K562 (cell line): ENCODE measurements at regions not wholly inside any gene's neighbourhood (a gene's known extent, or its start where the extent isn't known, plus 50 kb on each side); places are given as distances from the start of the nearest gene placed in this dataset.

Experiments
- ATAC-seq: fragments of 200-7000 bp; cut with Tn5 transposase; 3 replicates; pipeline ENCODE4 v1.9.1; 2020; ENCODE audit warnings: moderate library complexity
- BruUV-seq: library from RNA; stranded (reverse); fragments of 400-500 nt; replicated peaks from 2 replicates; lab custom pipeline; 2021; lab: Mats Ljungman, UMichigan
- CTCF ChIA-PET: fragments of 300-600 bp; formaldehyde crosslinking; extraction: SDS; loops from one replicate; lab custom pipeline; 2021; ENCODE audit warnings: low intra/inter-chr PET ratio; lab: Yijun Ruan, JAX
- POLR2A ChIA-PET: fragments of 300-600, 350-650 bp; sonication (Branson Sonifier 250); formaldehyde crosslinking; extraction: SDS; loops from one replicate; lab custom pipeline; 2021; ENCODE audit warnings: antibody characterized with exemption, inconsistent platforms; lab: Yijun Ruan, JAX
- DNase-seq, 4 experiments: peaks; one replicate each; pipeline versions ENCODE4 v3.0.0 to v3.0.0-alpha.2; 2011 to 2018; ENCODE audit warnings: low spot score in 3 of 4, mixed read lengths in 3 of 4; ENCODE audit errors: extremely low read depth in 1 of 4
- FAIRE-seq: peaks from 2 replicates; lab custom pipeline; 2011; peaks lifted over from hg19 to GRCh38; lab: Jason Lieb, UNC
- H2AFZ ChIP-seq: 2 replicates; pipeline ENCODE4 v1.6.0; 2011; ENCODE audit warnings: low read depth, low read length, control low read depth, inconsistent platforms
- H3K27ac ChIP-seq: fragments of 200-600 bp; 3 replicates; pipeline ENCODE4 v1.8.0; 2011; ENCODE audit warnings: low read depth, mild to moderate bottlenecking, control low read depth, inconsistent platforms, low read length, moderate library complexity, mixed read lengths; ENCODE audit errors: extremely low read depth
- H3K27me3 ChIP-seq, 2 experiments: fragments of 300-600 bp in 1 of 2; 2 replicates in 1 of 2; 3 replicates in 1 of 2; pipeline versions ENCODE4 v1.6.0 to v1.8.0; 2011; ENCODE audit warnings: inconsistent platforms in 2 of 2, low read length in 2 of 2, mild to moderate bottlenecking in 1 of 2, mixed read lengths in 1 of 2, moderate library complexity in 1 of 2; ENCODE audit not compliant: control insufficient read depth in 2 of 2, insufficient read depth in 2 of 2
- H3K36me3 ChIP-seq: fragments of 300-600 bp; 3 replicates; pipeline ENCODE4 v1.8.0; 2011; ENCODE audit warnings: mild to moderate bottlenecking, low read length, inconsistent platforms; ENCODE audit not compliant: control insufficient read depth, insufficient read depth
- H3K4me1 ChIP-seq, 2 experiments: fragments of 200-600 bp in 1 of 2; replicated peaks in 1 of 2; 2 replicates in 1 of 2; 3 replicates in 1 of 2; pipeline versions ENCODE4 v1.5.1 to v1.8.0; 2011; ENCODE audit warnings: inconsistent platforms in 2 of 2, low read length in 2 of 2, mild to moderate bottlenecking in 1 of 2, mixed read lengths in 1 of 2, moderate library complexity in 1 of 2; ENCODE audit not compliant: control insufficient read depth in 2 of 2, insufficient read depth in 2 of 2
- H3K4me2 ChIP-seq: 2 replicates; pipeline ENCODE4 v1.6.1; 2011; ENCODE audit warnings: low read length, control low read depth, inconsistent platforms, mixed read lengths; ENCODE audit not compliant: insufficient read depth
- H3K4me3 ChIP-seq: fragments of 200-600 bp; sonication (generic), shearing (Covaris generic); 2 replicates; pipeline ENCODE4 v1.5.1; 2016; ENCODE audit warnings: control low read depth, inconsistent platforms
- H3K79me2 ChIP-seq: fragments of 200-600 bp; 3 replicates; pipeline ENCODE4 v1.8.0; 2011; ENCODE audit warnings: low read length, inconsistent platforms; ENCODE audit not compliant: control insufficient read depth, insufficient read depth
- H3K9ac ChIP-seq, 2 experiments: 2 replicates each; pipeline versions ENCODE4 v1.6.0 to v1.6.1; 2011; ENCODE audit warnings: low read depth in 2 of 2, low read length in 2 of 2, control low read depth in 1 of 2, inconsistent platforms in 1 of 2, mild to moderate bottlenecking in 1 of 2, mixed read lengths in 1 of 2; ENCODE audit not compliant: insufficient read depth in 1 of 2
- H3K9me1 ChIP-seq: one replicate; pipeline ENCODE4 v1.6.0; 2011; ENCODE audit warnings: inconsistent platforms, mild to moderate bottlenecking, low read length, moderate library complexity; ENCODE audit not compliant: control insufficient read depth, insufficient read depth
- H3K9me3 ChIP-seq: replicated peaks from 2 replicates; pipeline ENCODE4 v1.5.1; 2011; ENCODE audit warnings: low read depth, low read length, inconsistent platforms; ENCODE audit not compliant: control insufficient read depth, insufficient read depth
- H4K20me1 ChIP-seq: replicated peaks from 2 replicates; pipeline ENCODE4 v1.6.1; 2011; ENCODE audit warnings: low read length, inconsistent platforms, mixed read lengths; ENCODE audit not compliant: control insufficient read depth, insufficient read depth
- ARNT ChIP-seq, 2 experiments: fragments of 450-650 bp; IDR thresholded peaks; 2 replicates each; pipeline ENCODE4 v1.6.1; 2016; ENCODE audit warnings: mild to moderate bottlenecking in 1 of 2
- DACH1 ChIP-seq: fragments of 450-650 bp; IDR thresholded peaks from 2 replicates; pipeline ENCODE4 v1.6.1; 2018; ENCODE audit not compliant: partially characterized antibody
- FOS ChIP-seq: IDR thresholded peaks from 3 replicates; pipeline ENCODE4 v1.6.1; 2011; ENCODE audit not compliant: insufficient read length; ENCODE audit errors: extremely low read depth
- FOXK1 ChIP-seq: sonication (generic); formaldehyde crosslinking; IDR thresholded peaks from 2 replicates; pipeline ENCODE4 v1.8.0; 2022; ENCODE audit warnings: missing genetic modification reagents, mild to moderate bottlenecking, borderline replicate concordance
- MED1 ChIP-seq: sonication (generic); formaldehyde crosslinking; IDR thresholded peaks from 2 replicates; pipeline ENCODE4 v1.8.1; 2023; ENCODE audit warnings: missing genetic modification reagents, borderline replicate concordance
- MXI1 ChIP-seq: IDR thresholded peaks from 2 replicates; pipeline ENCODE4 v1.6.1; 2011; ENCODE audit warnings: low read depth, mild to moderate bottlenecking, improper control_type of control experiment, low read length
- SMC3 ChIP-seq: conservative IDR thresholded peaks from 2 replicates; pipeline ENCODE4 v1.6.1; 2011; ENCODE audit warnings: low read depth, low read length, improper control_type of control experiment; ENCODE audit not compliant: insufficient read depth
- TRIM24 ChIP-seq, 2 experiments: fragments of 450-650 bp; IDR thresholded peaks; 2 replicates each; pipeline ENCODE4 v1.6.1; 2016
- ZNF347 ChIP-seq: fragments of 450-650 bp; formaldehyde crosslinking; IDR thresholded peaks from 2 replicates; pipeline ENCODE4 v1.4.0; 2020; ENCODE audit warnings: low read depth, mild to moderate bottlenecking, moderate library complexity
- ZNF445 ChIP-seq: fragments of 250-450 bp; sonication (Bioruptor Pico); IDR thresholded peaks from 2 replicates; pipeline ENCODE4 v1.4.0; 2020; ENCODE audit warnings: low read depth, mild to moderate bottlenecking, moderate library complexity
- ZNF75A ChIP-seq: fragments of 450-650 bp; formaldehyde crosslinking; IDR thresholded peaks from 2 replicates; pipeline ENCODE4 v1.4.0; 2020; ENCODE audit warnings: mild to moderate bottlenecking
- WGBS: fragments of 100-300 bp; shearing (Covaris generic); methylation state at CpG from one replicate; pipeline ENCODE4 v1.1.6; 2016; ENCODE audit warnings: low coverage, mixed read lengths; ENCODE audit not compliant: insufficient coverage; ENCODE audit errors: missing lambda C conversion rate; 5-methylcytosine and 5-hydroxymethylcytosine counted together
- in situ Hi-C: fragments of 300-500 bp; cut with MboI; formaldehyde crosslinking; loops from 4 replicates; pipeline ENCODE4 v1.15.0; 2018; ENCODE audit warnings: inconsistent platforms, mixed read lengths
- intact Hi-C: fragments of 100-400 bp; cut with micrococcal nuclease; formaldehyde crosslinking; loops from 2 replicates; pipeline ENCODE4 v1.14.2; 2022
- TF ChIP-seq, protein P1 (sequence below): IDR thresholded peaks from 2 replicates; pipeline ENCODE4 v1.6.1; 2011; ENCODE audit warnings: borderline replicate concordance, low read depth, mild to moderate bottlenecking, moderate library complexity, low read length; ENCODE audit not compliant: insufficient read depth, poor library complexity, severe bottlenecking
- TF ChIP-seq, protein P2 (sequence below): sonication (generic); formaldehyde crosslinking; IDR thresholded peaks from 2 replicates; pipeline ENCODE4 v1.8.0; 2023; ENCODE audit warnings: missing genetic modification reagents, mild to moderate bottlenecking, borderline replicate concordance
- TF ChIP-seq, protein P3 (sequence below): fragments of 250-450 bp; sonication (Bioruptor Pico); IDR thresholded peaks from 2 replicates; pipeline ENCODE4 v1.8.0; 2021; ENCODE audit warnings: borderline replicate concordance, mild to moderate bottlenecking, moderate library complexity; ENCODE audit not compliant: poor library complexity, severe bottlenecking

DNA sequence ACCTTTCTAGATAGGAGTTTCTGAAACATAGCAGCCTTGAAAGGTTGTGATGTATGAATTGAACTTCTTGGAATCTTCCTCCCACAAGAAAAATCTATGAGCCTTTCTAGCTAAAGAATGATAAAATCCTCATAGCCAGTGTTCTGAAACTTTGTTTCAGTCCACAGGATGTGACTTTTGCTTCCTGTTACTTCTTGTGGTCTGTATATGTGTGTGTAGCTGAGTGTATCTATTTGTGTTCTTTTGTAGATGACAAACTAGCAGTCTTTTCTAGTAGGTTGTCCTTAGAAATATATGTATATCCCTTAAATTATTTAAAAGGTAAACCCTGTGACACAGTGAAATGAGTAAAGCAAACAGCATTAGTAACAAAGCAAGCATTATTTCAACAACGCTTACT is 188.8 kb downstream of the MRPS30 start:
- Histone ChIP-seq H3K4me3 (no peak overlapping the region), H4K20me1 (no peaks in the 10 kb centered on the region), H3K9me1 (no peaks in the 10 kb centered on the region), H3K9me3 (no peaks in the 10 kb centered on the region), H3K4me2 (no peak overlapping the region), H3K27me3 (no peaks in the 10 kb centered on the region), H3K79me2 (no peaks in the 10 kb centered on the region), H3K27ac (no peak overlapping the region), H3K36me3 (no peaks in the 10 kb centered on the region), H3K4me1 (no peaks in the 10 kb centered on the region), H2AFZ (no peak overlapping the region), H3K9ac (no peak overlapping the region)
- 4% methylated on average over 1 of the region's 1 CpG for WGBS
- DNase-seq (no peak), ATAC-seq (no peak), FAIRE-seq (no peak)
- POLR2A ChIA-PET: interaction anchor here (0.6 kb wide), 1 partner anchor 211 kb away, joined by 3 read pairs; no protein-coding TSS in a partner anchor
- CTCF ChIA-PET: no interaction called here
- no TSS peak for BruUV-seq
- in situ Hi-C loops: no loop called here
- intact Hi-C loops: no loop called here
- TF ChIP-seq DACH1 (no peak), MXI1 (no peak), SMC3 (no peak), ZNF347 (no peak), ZNF445 (CRISPR knock-in tag) (no peak), ZNF75A (no peak), MED1 (CRISPR knock-in tag) (no peak), FOXK1 (CRISPR knock-in tag) (no peak), TRIM24 (IDR thresholded peaks at IDR 0.05) (no peak), FOS (no peak), ARNT (IDR thresholded peaks at IDR 0.05) (no peak)
- TF ChIP-seq, protein P1, sequence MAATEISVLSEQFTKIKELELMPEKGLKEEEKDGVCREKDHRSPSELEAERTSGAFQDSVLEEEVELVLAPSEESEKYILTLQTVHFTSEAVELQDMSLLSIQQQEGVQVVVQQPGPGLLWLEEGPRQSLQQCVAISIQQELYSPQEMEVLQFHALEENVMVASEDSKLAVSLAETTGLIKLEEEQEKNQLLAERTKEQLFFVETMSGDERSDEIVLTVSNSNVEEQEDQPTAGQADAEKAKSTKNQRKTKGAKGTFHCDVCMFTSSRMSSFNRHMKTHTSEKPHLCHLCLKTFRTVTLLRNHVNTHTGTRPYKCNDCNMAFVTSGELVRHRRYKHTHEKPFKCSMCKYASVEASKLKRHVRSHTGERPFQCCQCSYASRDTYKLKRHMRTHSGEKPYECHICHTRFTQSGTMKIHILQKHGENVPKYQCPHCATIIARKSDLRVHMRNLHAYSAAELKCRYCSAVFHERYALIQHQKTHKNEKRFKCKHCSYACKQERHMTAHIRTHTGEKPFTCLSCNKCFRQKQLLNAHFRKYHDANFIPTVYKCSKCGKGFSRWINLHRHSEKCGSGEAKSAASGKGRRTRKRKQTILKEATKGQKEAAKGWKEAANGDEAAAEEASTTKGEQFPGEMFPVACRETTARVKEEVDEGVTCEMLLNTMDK: no peak
- TF ChIP-seq, protein P2, sequence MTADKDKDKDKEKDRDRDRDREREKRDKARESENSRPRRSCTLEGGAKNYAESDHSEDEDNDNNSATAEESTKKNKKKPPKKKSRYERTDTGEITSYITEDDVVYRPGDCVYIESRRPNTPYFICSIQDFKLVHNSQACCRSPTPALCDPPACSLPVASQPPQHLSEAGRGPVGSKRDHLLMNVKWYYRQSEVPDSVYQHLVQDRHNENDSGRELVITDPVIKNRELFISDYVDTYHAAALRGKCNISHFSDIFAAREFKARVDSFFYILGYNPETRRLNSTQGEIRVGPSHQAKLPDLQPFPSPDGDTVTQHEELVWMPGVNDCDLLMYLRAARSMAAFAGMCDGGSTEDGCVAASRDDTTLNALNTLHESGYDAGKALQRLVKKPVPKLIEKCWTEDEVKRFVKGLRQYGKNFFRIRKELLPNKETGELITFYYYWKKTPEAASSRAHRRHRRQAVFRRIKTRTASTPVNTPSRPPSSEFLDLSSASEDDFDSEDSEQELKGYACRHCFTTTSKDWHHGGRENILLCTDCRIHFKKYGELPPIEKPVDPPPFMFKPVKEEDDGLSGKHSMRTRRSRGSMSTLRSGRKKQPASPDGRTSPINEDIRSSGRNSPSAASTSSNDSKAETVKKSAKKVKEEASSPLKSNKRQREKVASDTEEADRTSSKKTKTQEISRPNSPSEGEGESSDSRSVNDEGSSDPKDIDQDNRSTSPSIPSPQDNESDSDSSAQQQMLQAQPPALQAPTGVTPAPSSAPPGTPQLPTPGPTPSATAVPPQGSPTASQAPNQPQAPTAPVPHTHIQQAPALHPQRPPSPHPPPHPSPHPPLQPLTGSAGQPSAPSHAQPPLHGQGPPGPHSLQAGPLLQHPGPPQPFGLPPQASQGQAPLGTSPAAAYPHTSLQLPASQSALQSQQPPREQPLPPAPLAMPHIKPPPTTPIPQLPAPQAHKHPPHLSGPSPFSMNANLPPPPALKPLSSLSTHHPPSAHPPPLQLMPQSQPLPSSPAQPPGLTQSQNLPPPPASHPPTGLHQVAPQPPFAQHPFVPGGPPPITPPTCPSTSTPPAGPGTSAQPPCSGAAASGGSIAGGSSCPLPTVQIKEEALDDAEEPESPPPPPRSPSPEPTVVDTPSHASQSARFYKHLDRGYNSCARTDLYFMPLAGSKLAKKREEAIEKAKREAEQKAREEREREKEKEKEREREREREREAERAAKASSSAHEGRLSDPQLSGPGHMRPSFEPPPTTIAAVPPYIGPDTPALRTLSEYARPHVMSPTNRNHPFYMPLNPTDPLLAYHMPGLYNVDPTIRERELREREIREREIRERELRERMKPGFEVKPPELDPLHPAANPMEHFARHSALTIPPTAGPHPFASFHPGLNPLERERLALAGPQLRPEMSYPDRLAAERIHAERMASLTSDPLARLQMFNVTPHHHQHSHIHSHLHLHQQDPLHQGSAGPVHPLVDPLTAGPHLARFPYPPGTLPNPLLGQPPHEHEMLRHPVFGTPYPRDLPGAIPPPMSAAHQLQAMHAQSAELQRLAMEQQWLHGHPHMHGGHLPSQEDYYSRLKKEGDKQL (CRISPR knock-in tag): no peak
- TF ChIP-seq, protein P3, sequence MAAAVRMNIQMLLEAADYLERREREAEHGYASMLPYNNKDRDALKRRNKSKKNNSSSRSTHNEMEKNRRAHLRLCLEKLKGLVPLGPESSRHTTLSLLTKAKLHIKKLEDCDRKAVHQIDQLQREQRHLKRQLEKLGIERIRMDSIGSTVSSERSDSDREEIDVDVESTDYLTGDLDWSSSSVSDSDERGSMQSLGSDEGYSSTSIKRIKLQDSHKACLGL: no peak
